ENCODE measurements at regions not wholly inside any gene's neighbourhood (a gene's known extent, or its start where the extent isn't known, plus 50 kb on each side); places are given as distances from the start of the nearest gene placed in this dataset.

GRCh38 chr13:95392597-95392996, 91.3 kb upstream of the ABCC4 start:
- TF ChIP-seq, protein P1, sequence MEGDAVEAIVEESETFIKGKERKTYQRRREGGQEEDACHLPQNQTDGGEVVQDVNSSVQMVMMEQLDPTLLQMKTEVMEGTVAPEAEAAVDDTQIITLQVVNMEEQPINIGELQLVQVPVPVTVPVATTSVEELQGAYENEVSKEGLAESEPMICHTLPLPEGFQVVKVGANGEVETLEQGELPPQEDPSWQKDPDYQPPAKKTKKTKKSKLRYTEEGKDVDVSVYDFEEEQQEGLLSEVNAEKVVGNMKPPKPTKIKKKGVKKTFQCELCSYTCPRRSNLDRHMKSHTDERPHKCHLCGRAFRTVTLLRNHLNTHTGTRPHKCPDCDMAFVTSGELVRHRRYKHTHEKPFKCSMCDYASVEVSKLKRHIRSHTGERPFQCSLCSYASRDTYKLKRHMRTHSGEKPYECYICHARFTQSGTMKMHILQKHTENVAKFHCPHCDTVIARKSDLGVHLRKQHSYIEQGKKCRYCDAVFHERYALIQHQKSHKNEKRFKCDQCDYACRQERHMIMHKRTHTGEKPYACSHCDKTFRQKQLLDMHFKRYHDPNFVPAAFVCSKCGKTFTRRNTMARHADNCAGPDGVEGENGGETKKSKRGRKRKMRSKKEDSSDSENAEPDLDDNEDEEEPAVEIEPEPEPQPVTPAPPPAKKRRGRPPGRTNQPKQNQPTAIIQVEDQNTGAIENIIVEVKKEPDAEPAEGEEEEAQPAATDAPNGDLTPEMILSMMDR (conservative IDR thresholded peaks at IDR 0.05; ENCODE audit: low read length), result no peak
- TF ChIP-seq EZH2phosphoT487 (IDR thresholded peaks at IDR 0.05; ENCODE audit: borderline replicate concordance, low read depth, low read length), result no peak
